NCI-H345 treated with DMSO at 0.1 percent for 48 hours (cell line): ENCODE measurements at regions not wholly inside any gene's neighbourhood (a gene's known extent, or its start where the extent isn't known, plus 50 kb on each side); places are given as distances from the start of the nearest gene placed in this dataset.
"Not testable (repeated sequence)": the region's sequence is repeated elsewhere in the genome, so short reads cannot be mapped to it uniquely, and the experiment has no call there.

ENCODE experiments used
- DNase-seq: peaks from one replicate; lab custom pipeline; 2025; ENCODE audit not compliant: unreplicated experiment; lab: John Stamatoyannopoulos, UW

GRCh38 chr22:22697377-22698117, 53.1 kb downstream of the GGTLC2 start:
- DNase-seq: no peak

DNA sequence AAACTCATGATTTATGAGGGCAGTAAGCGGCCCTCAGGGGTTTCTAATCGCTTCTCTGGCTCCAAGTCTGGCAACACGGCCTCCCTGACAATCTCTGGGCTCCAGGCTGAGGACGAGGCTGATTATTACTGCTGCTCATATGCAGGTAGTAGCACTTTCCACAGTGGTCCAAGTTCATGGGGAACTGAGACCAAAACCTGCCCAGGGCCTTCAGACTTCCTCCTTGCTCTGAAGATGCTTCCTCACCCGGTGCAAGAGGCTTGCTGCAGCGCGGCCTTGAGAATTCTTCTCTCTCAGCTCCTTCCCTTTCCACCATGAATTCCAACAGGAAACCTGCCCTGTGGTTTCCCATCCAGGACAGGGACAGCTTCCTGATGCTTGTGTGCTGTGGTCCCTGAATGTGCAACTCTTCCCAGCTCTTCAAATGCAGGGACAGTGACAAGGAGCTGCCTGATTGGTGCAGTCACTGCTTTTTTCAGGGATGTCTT, 53.9 kb downstream of the GGTLC2 start:
- DNase-seq: no peak

GRCh38 chr22:22700631-22701030, 56.2 kb downstream of the GGTLC2 start:
- no peak for DNase-seq

GRCh38 chr22:22701557-22701956, 57.1 kb downstream of the GGTLC2 start:
- DNase-seq: not testable (repeated sequence)

DNA sequence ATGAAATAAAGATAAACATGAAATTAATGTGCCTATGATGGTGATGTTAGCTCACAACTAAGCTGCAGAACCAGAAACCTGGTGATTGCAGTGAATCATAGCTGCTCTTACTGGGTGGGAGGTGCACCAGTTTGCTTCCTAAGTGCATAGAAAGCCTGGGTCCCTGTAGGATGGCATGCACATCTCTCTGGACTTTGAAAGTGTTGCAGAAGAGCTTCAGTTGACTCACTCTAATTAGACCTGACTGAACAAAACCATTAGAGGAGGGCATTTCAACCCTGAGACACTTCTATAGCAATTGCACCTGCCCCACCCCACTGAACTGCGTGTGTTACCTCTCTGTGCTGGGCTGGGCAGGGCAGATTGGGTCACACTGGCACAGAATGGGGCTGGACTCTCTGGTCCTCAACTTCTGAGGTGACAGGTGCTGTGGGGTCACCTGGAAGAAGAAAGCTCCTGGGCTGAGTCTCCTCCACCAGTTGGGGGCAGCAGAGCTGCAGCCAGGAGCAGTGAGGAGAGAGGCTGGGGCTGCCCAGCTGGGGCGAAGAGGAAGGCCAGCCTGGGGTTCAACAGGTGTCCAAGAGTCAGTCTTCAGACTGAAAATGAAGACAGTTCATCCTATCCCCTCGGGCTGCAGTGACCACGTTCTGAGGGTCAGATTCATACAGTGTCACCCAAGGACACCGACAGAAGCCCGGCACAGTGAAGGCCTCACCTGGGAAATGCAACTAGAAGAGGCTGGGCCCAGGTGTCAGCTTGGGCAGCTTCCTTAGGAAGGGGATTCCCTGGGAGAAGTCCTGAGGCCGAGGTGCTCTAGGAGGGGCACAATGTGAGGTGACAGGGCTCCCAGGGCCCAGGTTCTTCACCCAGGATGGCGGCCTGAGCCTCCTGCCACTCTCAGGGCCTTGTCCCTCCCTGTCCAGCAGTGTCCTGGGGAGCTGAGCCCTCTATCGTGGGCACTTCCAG, 58.1 kb downstream of the GGTLC2 start:
- DNase-seq: no peak

DNA sequence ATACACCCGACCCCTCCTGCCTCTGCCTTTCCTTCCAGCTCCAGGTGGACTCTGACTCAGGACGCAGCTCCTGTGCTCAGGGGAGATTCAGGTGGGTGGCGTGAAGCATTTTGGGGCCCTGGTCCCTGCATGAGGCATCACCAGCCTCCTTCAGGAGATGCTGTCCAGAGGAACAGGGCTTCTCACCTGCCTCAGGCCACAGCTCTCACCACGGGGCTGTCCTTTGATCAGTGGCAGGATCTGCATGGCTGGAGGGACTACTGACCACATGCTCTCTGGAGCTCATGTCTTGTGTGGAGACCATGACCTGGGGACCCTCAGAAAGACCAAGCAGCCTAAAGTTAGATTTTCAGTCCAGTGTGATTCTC, 58.8 kb downstream of the GGTLC2 start:
- DNase-seq: no peak

DNA sequence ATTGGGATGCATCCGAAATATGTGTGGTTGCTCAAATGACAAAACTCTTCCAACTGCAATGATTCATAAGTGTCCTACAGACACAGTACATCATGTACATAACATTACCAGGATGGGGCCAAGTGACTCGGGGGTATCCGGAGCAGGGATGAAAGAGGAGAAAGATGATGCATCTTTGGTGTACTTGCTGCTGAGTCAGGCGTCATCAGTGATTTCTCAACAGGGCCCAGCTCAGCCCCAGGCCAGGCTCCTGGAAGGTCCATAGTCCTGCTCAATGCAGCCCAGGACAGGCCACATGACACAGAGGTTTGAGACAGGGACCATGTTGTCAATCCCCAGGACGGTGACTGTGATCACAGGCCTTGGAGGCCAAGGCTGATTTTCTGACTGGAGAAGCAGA, 59.3 kb downstream of the GGTLC2 start:
- DNase-seq: no peak

GRCh38 chr22:22704156-22704946, 59.9 kb downstream of the GGTLC2 start:
- DNase-seq: no peak

DNA sequence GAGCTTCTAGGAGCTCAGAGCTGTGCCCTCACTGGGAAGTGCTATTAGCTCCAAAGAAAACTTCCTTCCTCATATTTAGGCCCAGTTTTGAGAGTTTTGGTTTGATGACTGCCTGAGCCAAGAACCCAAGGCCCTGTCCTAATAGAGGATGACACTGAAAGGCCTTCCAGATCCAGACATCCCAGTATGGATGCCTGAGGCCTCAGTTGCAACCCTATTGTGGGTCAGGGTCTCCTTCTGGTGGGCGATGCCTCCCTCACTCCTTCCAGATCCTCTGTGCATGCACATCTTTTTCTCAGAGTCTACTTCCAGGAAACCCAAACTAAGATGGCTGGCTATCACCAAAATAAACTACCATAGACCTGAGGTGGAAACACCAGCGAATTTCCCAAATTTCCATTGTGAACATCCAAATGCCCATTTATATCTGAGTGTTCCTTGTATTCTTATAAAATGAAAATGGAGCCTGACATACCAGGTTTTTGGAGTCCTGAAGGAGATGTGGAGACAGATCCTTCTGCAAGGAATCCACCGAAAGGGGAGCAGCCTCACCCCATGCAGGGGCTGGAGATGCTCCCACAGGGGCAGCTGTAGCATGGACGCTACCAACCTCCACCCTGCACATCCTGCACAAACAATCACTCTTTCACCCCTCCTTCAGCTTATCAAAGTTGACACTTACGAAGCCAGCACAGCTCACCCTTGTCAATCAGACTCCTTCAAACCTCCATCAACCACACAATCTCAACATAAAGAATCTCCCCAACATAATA, 61.1 kb downstream of the GGTLC2 start:
- DNase-seq: no peak

DNA sequence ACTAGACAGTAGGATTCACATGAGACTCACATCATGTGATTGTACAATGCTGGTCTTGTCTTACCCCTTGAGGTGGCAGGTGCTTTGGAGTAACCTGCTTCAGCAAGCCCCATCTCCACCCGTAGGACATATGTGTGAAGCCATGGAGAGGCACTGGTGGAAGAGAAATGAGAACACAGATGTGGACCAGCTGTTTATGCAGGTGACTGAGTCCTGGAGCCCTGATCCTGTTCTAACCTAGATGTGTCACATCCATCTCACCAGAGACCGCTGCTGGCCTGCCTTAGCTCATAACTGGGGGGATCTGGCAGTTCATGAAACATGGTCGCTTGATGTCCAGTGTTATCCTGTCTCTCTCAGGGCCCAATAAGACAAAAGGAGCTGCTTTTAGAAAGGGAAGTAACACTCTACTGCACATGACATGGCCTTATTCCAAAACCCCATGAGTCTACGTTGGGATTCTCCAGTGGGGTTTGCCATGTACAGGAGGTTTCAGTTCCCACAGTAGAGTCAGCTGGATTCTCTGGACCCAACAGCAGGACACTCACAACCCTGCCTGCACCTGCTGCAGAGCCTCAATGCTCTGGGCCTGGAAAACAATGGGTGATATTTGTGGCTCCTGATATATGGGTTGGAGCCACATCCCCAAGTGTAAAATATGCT, 62.0 kb downstream of the GGTLC2 start:
- no peak for DNase-seq

DNA sequence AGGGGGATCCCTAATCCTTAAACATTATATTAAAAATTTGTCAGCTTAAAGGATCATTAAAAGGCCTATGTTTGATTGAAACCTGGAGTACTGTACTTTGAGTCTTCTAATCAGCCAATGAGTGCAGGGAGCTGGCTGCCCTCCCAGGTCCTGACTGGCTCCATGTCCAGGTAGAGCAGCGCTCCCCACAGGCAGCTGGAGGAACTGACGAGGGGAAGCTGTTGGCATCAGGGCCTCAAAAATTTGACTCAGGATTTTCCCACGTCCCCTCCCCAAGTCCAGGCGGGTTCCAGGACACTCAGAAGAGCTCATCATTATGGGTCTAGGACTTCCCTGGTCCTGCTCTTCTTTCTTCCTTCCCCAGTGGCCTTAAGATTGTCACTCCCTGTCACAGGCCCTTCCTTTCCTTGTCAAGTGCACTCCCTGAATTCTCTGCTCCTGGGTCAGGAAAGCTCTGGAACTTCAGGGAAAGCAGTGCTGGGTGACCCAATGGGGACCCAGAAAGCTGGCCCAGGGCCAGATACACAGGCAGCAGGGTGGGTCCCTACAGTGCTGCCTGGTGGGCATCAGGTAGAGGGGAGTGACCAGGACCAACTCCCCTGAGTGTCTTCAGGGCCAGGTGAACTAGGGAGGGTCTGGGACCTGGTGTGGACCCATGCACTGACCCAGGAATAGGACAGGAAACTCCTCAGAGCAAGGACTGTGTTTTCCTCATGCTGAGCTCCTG, 65.5 kb downstream of the GGTLC2 start:
- DNase-seq: no peak

DNA sequence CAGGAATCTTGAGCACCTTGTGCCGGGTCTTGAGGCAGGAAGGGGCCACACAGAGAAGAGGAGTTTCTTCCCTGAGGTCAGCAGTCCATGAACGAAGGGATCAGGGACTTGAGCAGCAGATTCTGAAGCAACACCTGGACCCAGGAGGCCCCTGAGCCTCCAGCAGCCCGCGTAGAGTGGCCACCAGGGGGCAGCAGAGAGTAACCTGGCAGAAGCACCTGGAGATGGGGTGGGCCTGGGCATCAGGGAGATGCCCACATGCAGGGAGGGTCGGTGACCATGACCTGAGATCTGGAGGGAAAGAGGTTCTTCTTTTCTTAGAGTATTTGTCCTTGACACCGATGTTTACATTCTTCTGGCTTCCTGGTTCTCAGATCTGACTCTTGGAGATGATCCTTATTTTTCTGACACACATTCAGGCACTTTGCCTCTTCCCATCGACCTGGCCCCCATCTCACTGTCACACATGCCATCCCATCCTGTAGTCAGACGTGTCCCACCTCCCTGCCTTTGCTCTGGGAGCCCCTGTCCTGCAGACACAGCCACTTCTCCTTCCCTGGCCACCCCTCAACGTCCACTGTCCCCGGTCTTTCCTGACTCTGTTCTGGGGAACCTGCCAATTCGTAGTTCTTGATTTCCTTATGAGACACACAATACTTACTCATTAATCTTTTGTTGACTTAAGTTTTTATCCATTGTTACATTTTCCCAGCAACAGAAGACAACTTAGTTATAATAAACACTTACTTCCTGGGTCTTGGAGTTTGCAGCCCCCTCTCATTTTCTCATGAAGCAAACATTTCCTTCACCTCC, 66.5 kb downstream of the GGTLC2 start:
- no peak for DNase-seq

DNA sequence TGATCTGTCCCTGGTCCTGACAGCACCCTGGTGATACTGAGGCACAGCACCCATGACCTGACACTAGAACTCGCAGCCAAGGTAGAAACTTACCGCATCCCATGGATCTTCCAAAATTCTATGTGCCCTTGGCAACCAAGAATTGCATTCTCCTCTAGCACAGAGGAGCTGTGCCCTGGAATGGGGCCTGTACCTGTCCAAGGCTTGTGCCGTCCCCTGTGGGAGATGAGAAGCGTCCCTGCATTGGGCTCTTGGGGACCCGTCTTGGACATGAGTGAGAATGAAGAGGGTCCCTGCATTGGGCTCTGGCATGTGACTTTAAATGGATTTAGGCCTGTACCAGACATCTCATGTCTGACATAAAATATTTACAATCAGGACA, 67.1 kb downstream of the GGTLC2 start:
- no peak for DNase-seq

GRCh38 chr22:22712092-22712658, 67.8 kb downstream of the GGTLC2 start:
- no peak for DNase-seq

- DNase-seq: no peak
Observed at GRCh38 chr22:22712666-22713365, 68.4 kb downstream of the GGTLC2 start.

DNA sequence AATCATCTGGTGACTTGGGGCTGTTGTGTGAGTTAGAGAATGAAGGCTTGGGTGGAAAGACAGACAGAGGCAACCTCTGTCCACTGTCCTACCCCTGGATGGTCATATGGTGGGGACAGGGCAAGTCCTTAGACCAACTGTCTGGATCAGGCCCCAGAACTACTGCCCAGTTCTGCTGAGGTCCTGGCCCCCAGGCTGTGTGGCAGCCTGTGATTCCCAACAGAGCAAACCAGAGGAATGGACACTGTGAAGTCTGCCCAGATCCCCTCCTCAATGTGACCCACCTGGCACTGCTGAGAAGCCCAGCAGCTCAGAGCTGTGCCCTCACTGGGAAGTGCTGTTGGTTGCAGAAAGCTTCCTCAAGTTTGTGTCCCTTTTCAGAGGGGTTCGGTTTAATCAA, 69.0 kb downstream of the GGTLC2 start:
- DNase-seq: no peak

DNA sequence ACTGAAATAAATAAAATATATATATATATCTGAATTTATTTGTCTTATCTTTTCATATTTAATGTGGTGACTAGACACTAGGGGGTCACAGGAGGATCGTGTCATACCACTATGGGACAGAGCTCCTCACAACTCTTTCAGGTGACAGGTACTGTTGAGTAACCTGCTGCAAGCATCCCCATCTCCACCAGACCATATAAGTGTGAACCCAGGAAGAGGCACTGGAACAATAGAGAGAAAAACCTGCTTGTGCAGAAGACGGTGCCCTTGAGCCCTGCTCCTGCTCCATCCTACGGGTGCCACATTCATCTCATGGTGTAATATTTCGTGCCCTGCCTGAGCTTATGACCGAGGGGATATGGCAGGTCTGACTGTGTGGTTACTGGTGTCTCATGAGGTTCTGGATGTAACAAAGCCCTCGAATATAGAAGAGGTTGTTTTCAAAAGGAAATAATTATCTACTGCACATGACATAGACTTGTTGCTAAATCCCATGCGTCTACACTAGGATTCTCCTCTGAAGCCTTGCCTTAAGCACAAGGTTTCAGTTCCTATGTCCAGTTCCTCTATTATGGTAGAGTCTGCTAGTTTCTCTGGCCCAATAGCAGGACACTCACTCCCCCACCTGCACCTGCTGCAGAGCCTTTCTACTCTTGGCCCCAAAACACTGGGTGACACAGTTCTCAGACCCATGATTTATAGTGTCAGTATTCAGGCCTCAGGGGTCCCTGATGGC, 70.4 kb downstream of the GGTLC2 start:
- DNase-seq: no peak
